MCF 10A (cell line): ENCODE measurements at regions not wholly inside any gene's neighbourhood (a gene's known extent, or its start where the extent isn't known, plus 50 kb on each side); places are given as distances from the start of the nearest gene placed in this dataset.
"Not testable (repeated sequence)": the region's sequence is repeated elsewhere in the genome, so short reads cannot be mapped to it uniquely, and the experiment has no call there.

ENCODE experiments used
- BruUV-seq: library from RNA; stranded (reverse); fragments of 400-500 nt; replicated peaks from 2 replicates; lab custom pipeline; 2021; lab: Mats Ljungman, UMichigan
- CTCF ChIA-PET: fragments of 300-600 bp; sonication (Branson Sonifier 250); formaldehyde crosslinking; extraction: SDS; loops from one replicate; lab custom pipeline; 2021; ENCODE audit warnings: antibody characterized with exemption, inconsistent platforms; lab: Yijun Ruan, JAX
- POLR2A ChIA-PET: fragments of 300-600, 350-650 bp; sonication (Branson Sonifier 250); formaldehyde crosslinking; extraction: SDS; loops from one replicate; lab custom pipeline; 2020; ENCODE audit warnings: antibody characterized with exemption, inconsistent platforms; lab: Yijun Ruan, JAX
- DNase-seq: peaks from one replicate; pipeline ENCODE4 v3.0.0-alpha.2; 2018; ENCODE audit not compliant: unreplicated experiment
- H3K27ac Mint-ChIP-seq: one replicate; pipeline ENCODE4 v1.8.0; 2022; ENCODE audit warnings: mild to moderate bottlenecking, low read depth, mixed read lengths; ENCODE audit not compliant: unreplicated experiment
- H3K27me3 Mint-ChIP-seq: one replicate; pipeline ENCODE4 v1.8.0; 2022; ENCODE audit warnings: mixed read lengths; ENCODE audit not compliant: insufficient read depth, unreplicated experiment
- H3K36me3 Mint-ChIP-seq: one replicate; pipeline ENCODE4 v1.8.0; 2022; ENCODE audit warnings: mild to moderate bottlenecking, moderate library complexity, mixed read lengths; ENCODE audit not compliant: insufficient read depth, unreplicated experiment
- H3K4me1 Mint-ChIP-seq: one replicate; pipeline ENCODE4 v1.8.0; 2022; ENCODE audit warnings: mixed read lengths; ENCODE audit not compliant: insufficient read depth, unreplicated experiment
- H3K4me3 Mint-ChIP-seq: one replicate; pipeline ENCODE4 v1.8.0; 2022; ENCODE audit warnings: mild to moderate bottlenecking, moderate library complexity, mixed read lengths; ENCODE audit not compliant: unreplicated experiment
- H3K9me3 Mint-ChIP-seq: one replicate; pipeline ENCODE4 v1.8.0; 2022; ENCODE audit warnings: mixed read lengths; ENCODE audit not compliant: unreplicated experiment
- intact Hi-C: fragments of 100-400 bp; cut with micrococcal nuclease; formaldehyde crosslinking; loops from 2 replicates; pipeline ENCODE4 v1.14.1; 2022
- TF ChIP-seq, protein P1 (sequence below): fragments of 200-600 bp; IDR thresholded peaks from one replicate; pipeline ENCODE4 v1.8.0; 2022; ENCODE audit warnings: antibody characterized with exemption, mild to moderate bottlenecking; ENCODE audit not compliant: unreplicated experiment

DNA sequence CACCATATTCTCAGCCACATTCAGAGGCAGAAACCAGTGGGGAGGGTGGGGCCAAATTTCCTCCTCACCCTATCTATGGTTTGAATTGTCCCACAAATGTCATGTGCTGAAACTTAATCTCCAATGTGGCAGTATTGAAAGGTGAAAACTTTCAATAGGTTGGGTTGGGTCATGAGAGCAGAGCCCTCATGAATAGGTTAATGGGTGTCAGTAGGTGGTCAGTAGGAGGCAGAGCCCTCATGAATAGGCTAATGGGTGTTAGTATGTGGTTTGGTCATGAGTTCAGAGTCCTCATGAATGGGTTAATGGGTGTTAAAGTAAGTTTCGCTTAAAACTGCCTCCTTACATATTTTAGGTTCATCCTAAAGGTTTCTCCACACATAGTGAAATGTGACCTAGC, 170.0 kb downstream of the FCRL5 start:
- TF ChIP-seq, protein P1, sequence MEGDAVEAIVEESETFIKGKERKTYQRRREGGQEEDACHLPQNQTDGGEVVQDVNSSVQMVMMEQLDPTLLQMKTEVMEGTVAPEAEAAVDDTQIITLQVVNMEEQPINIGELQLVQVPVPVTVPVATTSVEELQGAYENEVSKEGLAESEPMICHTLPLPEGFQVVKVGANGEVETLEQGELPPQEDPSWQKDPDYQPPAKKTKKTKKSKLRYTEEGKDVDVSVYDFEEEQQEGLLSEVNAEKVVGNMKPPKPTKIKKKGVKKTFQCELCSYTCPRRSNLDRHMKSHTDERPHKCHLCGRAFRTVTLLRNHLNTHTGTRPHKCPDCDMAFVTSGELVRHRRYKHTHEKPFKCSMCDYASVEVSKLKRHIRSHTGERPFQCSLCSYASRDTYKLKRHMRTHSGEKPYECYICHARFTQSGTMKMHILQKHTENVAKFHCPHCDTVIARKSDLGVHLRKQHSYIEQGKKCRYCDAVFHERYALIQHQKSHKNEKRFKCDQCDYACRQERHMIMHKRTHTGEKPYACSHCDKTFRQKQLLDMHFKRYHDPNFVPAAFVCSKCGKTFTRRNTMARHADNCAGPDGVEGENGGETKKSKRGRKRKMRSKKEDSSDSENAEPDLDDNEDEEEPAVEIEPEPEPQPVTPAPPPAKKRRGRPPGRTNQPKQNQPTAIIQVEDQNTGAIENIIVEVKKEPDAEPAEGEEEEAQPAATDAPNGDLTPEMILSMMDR, result no peak
- BruUV-seq, result no TSS peak
- no peak overlapping the region for H3K27ac Mint-ChIP-seq
- intact Hi-C loops, result no loop called here
- ChIA-PET POLR2A (no interaction called here), CTCF (interaction anchor here (0.7 to 6.7 kb wide), 4 partner anchors 52 to 123 kb away, joined by 4 to 74 read pairs (median 6); no protein-coding TSS in a partner anchor)
- no peak for DNase-seq
- H3K36me3 Mint-ChIP-seq, result no peaks in the 10 kb centered on the region
- no peaks in the 10 kb centered on the region for H3K9me3 Mint-ChIP-seq
- H3K4me1 Mint-ChIP-seq, result peaks cover 2% of the 10 kb centered on the region
- H3K27me3 Mint-ChIP-seq, result no peaks in the 10 kb centered on the region
- no peak overlapping the region for H3K4me3 Mint-ChIP-seq

DNA sequence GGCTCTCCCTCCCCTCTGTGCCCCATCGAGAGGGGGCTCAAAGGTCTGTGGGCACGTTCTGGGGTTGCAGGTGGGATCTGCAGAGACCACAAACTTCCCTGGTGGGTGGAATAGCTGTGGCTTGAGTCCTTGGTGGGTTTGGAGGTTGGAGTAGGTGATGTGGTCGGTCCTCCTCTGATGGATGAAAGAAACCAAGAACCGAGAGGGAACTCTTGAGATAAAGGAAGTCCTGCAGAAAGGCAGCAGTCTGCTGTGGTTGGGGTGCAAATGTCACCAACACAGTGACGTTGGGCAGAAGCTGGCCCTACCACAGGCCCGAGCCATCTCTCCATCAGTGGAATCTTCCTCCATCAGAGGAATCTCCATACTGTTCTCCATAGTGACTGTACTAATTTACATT, 171.8 kb downstream of the FCRL5 start:
- no peak overlapping the region for H3K4me3 Mint-ChIP-seq
- no peaks in the 10 kb centered on the region for H3K9me3 Mint-ChIP-seq
- H3K36me3 Mint-ChIP-seq, result no peaks in the 10 kb centered on the region
- DNase-seq, result no peak
- intact Hi-C loops, result no loop called here
- BruUV-seq, result no TSS peak
- POLR2A ChIA-PET, result no interaction called here
- H3K27me3 Mint-ChIP-seq, result no peaks in the 10 kb centered on the region
- TF ChIP-seq, protein P1, result no peak
- peaks cover 6% of the 10 kb centered on the region for H3K4me1 Mint-ChIP-seq
- no peak overlapping the region for H3K27ac Mint-ChIP-seq
- CTCF ChIA-PET, result interaction anchor here (0.6 to 6.7 kb wide), 11 partner anchors 10 to 224 kb away, joined by 3 to 74 read pairs (median 4); no protein-coding TSS in a partner anchor

DNA sequence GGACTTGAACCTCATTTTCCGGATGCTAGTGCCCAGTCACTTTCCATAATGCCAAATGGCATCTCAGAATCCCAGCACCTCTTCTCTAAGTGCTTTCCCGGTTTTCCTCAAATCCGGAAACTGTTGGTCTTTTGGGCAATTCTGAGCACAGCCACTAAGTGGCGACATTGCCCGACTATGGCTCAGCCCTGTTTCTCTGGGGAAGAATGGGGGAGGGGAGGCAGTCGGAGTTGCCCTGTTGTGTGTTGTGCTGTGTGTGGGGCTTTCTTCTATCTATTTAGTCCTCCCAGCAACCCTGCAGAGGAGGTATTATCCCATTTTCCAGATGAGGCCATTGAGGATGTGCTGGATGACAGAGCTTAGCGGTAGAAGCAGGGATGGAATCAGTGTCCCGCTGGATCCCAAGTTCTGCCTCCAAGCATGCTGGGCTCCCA, 175.0 kb downstream of the FCRL5 start:
- H3K4me3 Mint-ChIP-seq, BruUV-seq, H3K4me1 Mint-ChIP-seq, H3K27ac Mint-ChIP-seq, H3K27me3 Mint-ChIP-seq, H3K36me3 Mint-ChIP-seq, POLR2A ChIA-PET, H3K9me3 Mint-ChIP-seq: not testable (repeated sequence)
- CTCF ChIA-PET, result interaction anchor here (0.6 to 6.7 kb wide), 29 partner anchors 8 to 1322 kb away, joined by 3 to 74 read pairs (median 4); no protein-coding TSS in a partner anchor
- DNase-seq, result peak; percentile 80
- intact Hi-C loops, result loop anchor here (1.0 to 10.0 kb wide), 5 partner anchors 112 to 750 kb away; a partner anchor contains a TSS
- TF ChIP-seq, protein P1, result peak; percentile 80

DNA sequence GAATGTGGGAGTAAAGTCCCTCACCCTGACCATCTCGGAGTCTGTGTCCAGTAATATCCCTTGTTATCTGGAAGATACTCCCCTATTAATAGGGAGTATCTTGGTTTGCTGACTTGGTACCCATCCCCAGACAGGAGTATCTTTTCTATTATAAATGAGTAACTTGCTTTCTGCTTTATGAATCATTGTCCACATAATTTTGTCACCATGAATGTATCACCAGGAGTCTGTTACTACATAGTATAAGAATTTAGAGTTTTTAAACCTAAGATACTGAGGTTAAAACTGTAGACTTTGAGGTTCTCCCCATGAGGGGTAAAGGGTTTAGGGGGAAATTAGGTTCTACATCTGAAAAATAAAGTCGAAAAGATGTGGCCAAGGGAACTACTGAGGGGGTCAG, 175.6 kb downstream of the FCRL5 start:
- no peak for DNase-seq
- Mint-ChIP-seq H3K9me3 (no peaks in the 10 kb centered on the region), H3K36me3 (no peaks in the 10 kb centered on the region), H3K4me1 (peaks cover 6% of the 10 kb centered on the region), H3K27me3 (peaks cover 9% of the 10 kb centered on the region), H3K4me3 (no peak overlapping the region), H3K27ac (no peak overlapping the region)
- TF ChIP-seq, protein P1, result no peak
- ChIA-PET CTCF (interaction anchor here (0.6 to 6.7 kb wide), 25 partner anchors 9 to 184 kb away, joined by 3 to 74 read pairs (median 4); no protein-coding TSS in a partner anchor), POLR2A (no interaction called here)
- intact Hi-C loops, result loop anchor here (1.0 to 10.0 kb wide), 5 partner anchors 113 to 751 kb away; a partner anchor contains a TSS
- BruUV-seq, result no TSS peak

DNA sequence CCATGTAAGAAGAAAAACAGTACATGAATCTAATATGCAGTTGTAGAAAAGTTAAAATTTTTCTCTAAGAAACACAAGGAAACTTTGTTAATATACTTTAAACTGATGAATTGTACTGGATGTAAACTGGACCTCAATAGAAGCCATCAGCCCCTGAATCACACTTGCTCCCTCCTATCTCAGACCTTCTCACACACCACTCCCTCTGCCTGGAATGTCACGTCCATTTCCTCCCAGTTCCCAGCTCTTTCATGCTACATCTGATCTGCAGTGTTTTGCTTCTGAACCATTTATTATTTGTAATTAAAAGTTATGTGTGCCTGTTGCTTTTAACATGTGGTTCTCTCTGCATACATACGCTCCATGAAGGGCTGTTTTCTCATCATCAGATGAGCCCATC, 180.0 kb downstream of the FCRL5 start:
- H3K4me3 Mint-ChIP-seq, H3K4me1 Mint-ChIP-seq, H3K9me3 Mint-ChIP-seq, BruUV-seq, H3K27ac Mint-ChIP-seq, POLR2A ChIA-PET, DNase-seq, H3K36me3 Mint-ChIP-seq: not testable (repeated sequence)
- CTCF ChIA-PET, result interaction anchor here (0.6 to 7.7 kb wide), 8 partner anchors 9 to 762 kb away, joined by 3 to 123 read pairs (median 13); no protein-coding TSS in a partner anchor
- H3K27me3 Mint-ChIP-seq, result peaks cover 16% of the 10 kb centered on the region
- intact Hi-C loops, result loop anchor here (5.0 to 10.0 kb wide), 3 partner anchors 320 to 572 kb away; no protein-coding TSS in a partner anchor
